Central memory CD4-positive, alpha-beta T cell (primary cell): ENCODE measurements at regions not wholly inside any gene's neighbourhood (a gene's known extent, or its start where the extent isn't known, plus 50 kb on each side); places are given as distances from the start of the nearest gene placed in this dataset.
"Not testable (repeated sequence)": the region's sequence is repeated elsewhere in the genome, so short reads cannot be mapped to it uniquely, and the experiment has no call there.

Experiments
- DNase-seq: peaks from one replicate; pipeline ENCODE4 v3.0.0; 2022

DNA sequence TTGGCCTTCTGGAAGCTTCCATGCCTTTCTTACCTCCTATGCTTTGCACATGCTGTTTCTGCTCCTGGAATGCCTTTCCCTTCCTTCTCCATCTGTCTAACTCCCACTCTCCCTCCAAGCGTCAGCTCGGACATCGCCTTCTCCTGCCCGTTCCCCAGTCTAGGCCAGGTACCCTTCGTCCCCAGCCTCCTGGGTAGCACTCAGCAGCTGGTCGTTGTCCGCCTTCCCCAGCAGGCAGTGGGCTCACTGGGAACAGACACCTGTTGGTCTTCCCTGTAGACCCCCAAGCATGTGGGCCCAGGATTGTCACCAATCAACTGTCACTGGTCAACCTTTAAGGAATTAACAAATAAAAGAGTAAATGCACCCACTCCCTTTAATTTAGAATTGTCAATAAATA, 202.2 kb downstream of the RGS3 start:
- no peak for DNase-seq

DNA sequence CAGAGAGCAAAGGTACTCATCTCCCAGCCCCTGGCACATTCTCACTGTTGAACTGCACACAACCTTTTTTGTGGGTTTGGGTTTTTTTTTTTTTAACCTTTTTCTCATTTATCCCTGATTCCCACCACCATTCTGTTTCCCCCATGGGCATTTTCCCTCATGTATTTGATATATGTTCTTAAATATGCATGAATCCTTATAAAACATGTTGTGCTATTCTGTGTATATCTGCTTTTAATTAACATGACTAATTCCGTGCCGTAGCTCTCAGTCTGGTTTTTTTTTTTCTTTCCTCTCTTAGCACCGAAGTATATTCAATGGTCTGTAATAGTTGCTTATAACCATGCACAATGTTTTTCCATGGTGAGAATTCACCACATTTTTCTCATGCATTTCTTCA, 204.5 kb downstream of the RGS3 start:
- no peak for DNase-seq

DNA sequence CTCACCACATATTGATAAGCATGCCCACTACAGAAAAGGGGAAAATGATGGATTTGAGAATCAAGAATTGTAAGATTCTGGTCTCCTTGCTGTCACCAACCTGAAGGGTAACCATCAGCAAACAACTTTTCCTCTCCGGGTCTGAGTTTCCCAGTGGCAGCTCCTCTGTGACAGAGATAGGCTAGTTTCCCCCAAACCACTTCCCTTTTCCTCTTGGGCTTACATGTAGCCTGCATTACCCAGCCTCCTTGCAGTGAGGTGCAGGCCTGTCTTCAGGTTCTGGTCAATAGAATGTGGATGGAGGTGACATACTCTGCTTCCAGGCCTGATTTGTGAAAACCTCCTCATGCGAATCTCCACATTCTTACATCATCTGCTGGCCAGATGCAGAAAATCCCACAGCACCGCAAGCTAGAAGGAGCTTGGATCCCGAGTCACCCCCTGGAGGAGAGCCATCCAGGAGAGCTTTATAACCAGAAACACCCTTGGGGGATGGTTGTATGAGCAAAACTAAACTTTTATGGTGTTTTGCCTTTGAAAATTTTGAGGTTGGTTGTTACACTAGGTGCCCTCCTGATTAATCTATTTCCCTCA, 206.1 kb downstream of the RGS3 start:
- no peak for DNase-seq

DNA sequence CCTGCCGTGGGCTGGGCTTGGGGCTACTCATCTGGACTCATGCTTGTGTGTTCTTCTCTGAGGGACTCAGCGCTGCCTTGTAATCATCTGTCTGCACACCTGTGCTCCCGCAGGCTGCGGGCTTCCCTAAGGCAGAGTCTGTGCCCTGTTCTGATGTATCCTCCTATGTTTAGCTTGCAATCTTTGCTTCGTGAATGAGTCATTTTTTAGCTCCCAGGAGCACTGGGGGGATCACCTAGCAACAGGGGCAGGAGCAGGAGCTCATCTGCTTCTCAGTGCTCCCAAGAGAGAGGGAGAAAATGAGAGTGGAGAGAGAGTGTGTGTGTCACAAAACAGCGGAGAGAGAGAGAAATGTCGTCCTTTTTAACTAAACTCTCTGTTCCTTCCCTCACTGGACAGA, 202.4 kb upstream of the ZNF618 start:
- no peak for DNase-seq

DNA sequence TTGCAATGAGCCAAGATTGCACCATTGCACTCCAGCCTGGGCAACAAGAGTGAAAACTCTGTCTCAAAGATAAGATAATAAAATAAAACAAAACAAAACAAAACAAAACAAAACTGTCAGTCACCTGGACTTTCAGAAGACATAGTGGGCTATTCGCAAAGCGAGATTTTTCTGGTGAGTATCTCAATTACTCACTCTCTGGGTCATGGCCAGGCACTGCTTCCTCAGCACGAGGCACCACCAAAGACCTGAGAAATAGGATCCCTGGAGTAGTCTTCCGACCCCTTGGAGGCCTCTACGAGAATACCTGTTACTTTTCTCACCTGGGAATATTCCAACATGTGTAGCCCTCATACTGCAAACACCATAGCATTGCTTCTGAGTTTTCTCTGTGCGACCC, 201.7 kb upstream of the ZNF618 start:
- DNase-seq: no peak

DNA sequence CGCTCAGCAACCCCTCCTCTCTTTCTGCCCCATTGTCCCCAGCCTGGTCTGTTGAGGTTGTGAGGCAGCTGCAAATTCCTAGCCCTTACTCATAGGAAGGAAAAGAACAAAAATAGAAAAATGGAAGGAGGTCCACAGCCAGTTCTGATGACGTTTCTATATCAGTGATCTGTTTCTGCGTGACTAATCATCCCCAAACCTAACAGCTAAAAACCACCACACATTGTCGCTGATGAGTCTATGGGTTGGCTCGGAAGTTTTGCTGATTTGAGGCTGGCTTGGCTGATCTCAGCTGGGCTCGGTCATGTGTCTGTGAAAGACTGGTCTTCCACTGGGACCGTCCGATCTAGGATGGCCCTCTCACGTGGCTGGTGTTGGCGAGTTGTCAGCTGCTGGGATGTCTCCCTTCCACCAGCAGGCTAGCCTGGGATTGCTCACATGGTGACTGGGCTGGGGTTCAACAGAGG, 200.6 kb upstream of the ZNF618 start:
- DNase-seq: no peak

DNA sequence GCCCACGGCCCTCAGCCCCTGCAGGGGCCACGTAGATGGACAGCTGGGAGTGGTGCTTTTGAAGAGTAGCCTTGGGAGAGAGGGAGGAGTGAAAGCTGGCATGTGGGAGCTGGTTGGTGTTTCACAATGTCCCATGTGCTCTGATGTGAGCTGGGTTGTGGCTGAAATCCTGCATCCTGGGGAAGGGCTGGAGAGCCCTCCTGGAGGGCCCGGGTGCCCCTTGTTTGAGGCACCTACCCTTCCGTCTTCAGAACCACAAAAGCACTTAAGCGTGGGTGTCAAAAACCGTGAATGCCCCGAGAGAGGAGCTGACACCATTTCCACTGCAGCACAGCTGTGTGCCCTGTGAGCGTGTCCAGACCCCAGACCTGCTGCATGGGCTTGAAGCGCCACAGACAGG, 199.1 kb upstream of the ZNF618 start:
- no peak for DNase-seq

DNA sequence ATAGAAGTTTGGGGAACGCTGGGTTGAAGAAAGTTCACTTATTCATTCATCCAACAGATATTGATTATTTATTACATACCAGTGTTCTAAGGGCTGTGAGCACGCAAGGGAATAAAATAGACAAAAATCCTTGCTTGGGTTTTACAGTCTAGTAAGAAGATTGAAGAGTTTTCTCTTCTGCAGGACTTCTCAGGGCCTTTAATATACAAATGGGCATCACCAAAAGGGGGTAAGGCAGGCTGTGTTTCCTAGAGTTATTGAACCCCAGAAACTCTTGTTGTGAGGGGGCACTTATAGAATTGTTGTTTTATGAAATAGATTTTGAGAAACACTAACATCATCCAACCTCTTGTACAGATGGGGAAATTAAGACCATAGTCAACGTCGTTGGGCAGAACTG, 198.5 kb upstream of the ZNF618 start:
- no peak for DNase-seq

DNA sequence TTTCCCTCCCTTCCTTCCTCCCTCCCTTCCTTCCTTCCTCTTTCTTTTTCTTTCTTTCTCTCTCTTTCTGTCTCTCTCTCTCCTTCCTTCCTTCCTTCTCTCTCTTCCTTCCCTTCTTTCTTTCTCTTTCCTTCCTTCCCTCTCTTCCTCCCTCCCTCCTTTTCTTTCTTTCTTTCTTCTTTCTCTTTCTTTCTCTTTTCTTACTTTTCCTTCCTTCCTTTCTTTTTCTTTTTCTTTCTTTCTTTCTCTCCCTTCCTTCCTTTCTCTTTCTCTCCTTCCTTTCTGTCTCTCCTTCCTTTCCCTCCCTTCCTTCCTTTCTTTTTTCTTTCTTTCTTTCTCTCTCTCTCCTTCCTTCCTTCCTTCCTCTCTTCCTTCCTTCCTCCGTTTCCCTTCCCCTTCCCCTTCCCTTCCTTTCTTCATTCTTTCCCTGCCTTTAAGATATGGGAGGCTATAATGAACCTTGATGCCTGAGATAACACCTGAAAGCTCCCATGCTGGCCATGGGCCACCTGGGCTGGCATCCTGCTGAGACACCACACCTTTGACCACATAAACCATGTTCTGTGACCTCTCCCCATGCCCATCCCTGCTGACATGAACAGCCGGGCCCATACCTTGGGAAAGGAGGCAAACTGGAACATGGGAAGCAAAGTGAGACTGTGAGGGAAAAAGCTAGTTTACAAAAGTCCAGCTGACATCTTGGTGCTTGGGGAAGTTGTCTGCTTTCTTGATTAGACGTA, 197.8 kb upstream of the ZNF618 start:
- DNase-seq: no peak

DNA sequence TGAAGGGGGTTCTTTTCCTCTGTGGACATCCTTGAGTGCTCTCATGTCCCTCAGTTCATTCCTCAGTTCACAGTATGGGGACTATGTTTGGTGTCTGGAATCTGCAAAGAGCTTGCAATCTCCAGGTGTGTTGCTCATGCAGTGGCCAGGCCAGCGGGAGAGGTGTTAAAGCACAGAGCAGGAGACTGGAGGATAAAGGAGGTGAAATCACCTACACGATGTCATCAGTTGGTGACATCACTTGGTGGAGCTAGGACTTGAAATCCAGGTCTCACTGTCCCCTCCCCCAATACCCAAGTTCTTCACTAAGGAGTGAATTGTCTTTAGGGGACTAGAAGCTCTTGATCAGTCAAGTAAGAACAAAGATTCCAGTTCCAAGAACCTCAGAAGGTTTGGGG, 197.3 kb upstream of the ZNF618 start:
- DNase-seq: no peak

DNA sequence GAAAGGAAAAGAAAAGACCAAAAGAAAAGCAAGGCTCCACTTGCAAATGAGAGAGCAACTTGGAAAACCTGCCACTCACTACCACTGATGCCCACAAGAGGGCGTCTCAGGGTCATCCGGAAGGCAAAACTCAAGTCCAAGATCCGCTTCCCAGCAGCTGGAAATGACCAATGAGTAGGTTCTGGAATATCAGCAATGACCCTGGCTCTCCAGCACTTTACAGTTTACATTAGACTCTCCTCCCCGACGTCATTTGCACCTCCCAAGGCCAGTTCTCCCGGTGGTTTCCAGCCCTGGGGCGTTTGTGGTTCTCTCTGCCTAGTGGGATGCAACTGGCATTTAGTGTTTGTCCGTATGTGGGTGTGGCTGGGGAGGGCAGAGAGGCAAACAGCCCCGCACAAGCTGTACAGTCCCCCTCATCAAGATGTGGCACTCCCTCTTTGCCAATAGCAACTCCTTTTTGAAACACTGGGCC, 193.8 kb upstream of the ZNF618 start:
- no peak for DNase-seq

DNA sequence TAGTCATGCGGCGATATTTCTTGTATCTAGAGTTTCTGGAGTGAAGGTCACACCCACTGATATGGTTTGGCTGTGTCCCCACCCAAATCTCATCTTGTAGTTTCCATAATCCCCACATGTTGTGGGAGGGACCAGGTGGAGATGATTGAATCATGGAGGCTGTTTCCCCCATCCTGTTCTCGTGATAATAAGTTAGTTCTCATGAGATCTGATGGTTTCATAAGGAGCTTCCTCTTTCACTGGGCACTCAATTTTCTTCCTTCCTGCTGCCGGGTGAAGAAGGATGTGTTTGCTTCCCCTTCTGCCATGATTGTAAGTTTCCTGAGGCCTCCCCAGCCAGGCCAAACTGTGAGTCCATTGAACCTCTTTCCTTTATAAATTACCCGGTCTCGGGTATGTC, 190.5 kb upstream of the ZNF618 start:
- not testable (repeated sequence) for DNase-seq

DNA sequence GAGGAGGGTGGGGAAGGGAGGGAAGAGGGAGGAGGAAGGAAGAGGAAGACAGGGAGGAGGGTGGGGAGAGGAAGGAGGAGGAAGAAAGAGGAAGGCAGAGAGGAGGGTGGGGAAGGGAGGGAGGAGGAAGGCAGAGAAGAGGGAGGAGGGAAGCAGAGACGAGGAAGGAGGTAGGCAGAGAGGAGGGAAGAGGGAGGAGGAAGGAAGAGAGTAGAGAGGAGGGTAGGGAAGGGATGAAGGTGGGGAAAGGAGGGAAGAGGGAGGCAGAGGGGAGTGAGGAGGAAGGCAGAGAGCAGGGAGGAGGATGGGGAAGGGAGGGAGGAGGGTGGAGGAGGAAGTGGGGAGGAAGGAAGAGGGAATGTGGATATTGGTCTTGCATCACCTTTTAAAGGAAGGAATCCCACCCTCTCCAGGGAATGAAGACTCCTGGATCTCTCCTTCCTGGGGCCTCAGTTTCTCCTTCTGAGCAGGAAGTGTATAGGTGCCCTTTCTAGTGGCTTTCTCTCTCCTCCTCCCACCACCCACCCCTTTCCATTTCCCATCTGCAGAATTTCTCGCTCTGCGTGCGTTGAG, 188.9 kb upstream of the ZNF618 start:
- DNase-seq: no peak

DNA sequence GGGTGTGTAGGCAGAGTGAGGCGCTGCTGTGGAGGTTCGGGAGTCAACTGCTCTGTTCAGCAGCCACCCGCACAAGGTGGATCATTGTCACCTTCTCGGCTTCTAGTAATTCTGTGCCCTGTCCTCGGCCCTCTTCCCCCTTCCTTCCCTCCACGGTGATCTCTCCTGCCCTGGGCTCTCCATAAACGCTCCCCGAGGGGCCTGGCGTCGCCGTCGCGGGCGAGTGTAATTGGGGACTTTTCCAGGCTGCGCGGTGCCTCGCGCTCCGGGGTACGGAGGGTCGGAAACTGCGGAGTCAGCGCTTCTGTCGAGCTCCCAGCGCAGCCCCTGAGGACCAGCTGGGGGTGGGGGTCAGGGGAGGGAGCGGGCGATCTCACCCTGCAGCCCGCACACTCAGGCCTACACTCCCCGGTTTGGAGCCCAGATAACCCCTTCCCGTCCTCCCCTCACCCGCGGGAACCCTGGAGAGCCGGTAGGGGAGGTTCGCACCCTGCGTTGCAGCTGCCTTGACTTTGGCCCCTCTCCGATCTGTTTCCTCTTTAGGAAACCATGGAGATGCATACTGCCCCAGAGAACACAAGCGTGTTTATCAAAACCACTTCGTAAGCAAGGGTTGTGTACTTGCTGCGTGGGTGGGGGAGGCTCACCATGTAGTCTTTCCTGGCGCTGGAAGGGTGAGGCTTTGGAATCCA, 188.3 kb upstream of the ZNF618 start:
- DNase-seq: no peak

DNA sequence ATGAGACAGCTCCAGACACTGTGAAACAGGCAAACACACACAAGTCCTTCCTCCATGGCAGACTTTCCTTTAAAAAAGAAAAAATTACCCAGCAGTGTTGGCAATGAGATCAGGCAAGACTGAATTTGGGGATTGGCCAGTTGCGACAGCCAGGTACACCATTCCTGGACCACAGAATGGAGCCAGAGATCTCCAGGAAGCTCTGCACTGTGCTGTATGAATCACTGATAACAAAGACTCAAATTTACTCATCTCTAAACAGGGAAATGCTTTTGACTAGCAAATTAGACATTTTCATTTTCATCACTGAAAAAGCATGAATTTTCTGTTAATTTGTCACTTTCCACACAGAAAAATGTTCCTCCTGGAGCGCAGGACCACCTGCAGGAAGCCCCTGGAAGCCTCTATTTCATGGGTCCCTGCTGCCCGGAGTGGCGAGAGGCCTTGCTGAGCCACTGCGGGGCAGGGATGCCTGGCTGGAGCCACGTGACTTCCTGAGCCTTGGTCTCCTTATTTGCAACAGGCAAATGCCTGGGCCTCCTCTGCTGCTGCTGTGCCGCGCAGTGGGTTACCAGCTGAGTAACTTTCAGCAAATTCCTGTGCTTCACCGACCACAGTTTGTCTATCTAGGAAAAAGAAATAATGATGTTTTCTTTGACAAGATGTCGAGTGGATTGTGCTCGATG, 185.9 kb upstream of the ZNF618 start:
- no peak for DNase-seq

DNA sequence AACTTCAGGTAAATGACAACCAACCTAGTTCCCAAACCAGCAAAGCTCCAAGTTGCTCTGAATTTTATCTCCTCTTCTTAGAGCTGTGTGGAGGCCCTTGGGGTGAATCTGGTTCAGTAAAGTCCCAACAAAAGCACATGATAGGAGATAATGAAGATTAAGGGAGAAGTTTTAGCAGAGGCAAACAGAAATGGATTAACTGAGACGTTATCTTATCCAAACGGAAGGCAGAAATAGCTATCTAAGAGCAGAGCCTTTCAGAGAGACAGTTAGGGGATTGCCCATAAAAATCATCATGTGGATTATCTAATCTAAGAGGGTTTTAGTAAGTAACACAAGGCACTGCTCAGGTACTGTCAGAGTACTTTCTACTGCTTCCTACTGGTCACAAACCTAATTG, 183.9 kb upstream of the ZNF618 start:
- DNase-seq: no peak

DNA sequence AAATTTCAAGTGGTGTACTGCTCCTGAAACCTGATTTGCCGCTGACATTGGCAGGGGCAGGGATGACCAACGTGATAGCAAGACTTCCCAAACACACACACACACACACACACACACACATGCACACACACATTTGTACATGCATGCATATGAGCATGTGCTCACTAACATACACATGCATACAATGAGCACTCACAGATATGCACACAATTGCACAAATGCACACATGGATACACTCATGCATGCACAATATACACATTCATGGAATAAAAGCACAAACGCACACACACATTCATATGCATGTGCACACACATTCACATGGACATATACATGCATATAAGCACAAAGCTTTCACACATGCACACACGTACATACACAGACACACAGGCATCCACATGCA, 181.2 kb upstream of the ZNF618 start:
- DNase-seq: no peak

DNA sequence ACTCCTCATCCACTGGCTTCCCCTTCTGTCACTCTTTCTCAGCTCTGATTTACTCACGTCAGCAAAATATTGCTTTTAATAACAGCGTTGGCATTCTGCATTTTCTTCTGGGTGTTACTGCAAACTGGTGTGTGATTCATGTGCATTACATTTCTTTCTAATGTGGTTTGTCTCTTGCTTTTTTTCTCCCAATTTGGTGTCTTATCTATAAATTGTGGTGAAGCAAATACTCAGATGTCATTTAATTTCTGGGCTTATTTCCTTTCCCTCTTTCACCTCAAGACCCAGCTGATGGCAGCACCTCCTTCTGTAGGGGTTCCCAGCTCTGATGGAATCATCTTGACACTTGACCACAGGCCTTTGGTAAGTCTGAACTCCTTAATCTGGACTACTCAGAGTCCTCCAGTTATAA, 180.7 kb upstream of the ZNF618 start:
- DNase-seq: peak; percentile 48

DNA sequence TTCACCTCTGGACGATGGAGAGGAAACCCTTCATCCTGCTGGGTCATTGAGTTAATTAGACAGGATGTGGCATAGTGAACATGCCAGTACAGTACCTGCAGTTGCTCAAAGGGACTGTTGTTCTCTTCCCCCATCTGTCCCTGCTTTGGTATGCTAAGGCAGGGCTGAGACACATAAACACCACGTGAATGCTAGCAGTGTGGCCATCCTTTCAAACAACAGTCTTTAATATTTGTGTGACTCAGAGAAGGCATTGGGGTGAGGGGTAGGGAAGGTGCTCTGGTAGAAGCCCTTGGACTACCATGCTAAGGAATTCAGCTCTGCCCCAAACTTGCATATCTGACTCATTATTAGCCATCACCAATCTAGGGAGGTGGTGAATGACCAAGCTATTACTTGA, 180.2 kb upstream of the ZNF618 start:
- peak; percentile 31 for DNase-seq

DNA sequence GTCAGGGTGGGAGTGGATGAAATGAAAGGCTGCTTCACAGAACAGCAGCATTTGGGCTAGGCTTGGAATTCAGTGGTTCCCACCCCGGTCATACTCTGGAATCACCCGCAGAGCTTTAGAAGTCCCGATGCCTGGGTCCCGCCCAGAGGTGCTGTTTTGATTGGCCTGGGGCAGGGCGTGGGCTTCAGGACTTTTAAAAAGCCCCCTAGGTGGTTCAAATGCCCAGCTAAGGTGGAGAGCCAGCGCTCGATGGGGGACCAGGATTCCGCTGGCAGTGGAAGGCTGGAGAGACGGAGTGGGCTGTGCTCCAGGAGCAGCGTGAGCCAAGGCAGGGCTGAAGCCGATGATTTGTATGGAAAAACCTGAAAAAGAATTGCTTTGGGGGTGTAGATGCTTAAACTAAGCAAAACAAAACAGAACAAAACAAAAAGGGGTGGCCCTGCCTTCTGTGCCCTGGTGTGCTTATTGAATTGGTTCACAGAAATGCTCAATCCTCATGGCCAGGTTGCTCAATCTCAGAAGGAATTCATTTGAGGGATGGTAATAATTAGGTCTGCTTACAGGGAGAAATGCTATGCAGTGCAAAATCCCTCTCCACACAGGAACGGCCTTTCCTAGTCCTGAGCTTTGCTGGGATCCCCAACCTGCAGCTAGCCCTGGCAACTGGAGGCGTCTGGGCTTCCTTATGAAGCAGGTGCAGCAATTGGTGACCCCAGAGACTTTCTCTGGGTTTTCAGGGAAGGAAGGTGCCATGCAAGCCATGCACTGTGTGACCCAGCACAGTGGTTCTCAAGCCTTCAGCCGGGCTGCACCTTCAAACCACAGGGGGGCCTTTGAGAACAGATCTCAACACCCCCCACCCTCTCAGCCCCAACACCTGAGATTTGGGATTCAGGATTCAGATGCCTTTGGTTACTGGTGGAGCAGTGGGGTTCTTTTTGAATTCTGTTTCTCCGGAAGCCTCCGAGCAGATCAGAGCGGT, 174.0 kb upstream of the ZNF618 start:
- no peak for DNase-seq

DNA sequence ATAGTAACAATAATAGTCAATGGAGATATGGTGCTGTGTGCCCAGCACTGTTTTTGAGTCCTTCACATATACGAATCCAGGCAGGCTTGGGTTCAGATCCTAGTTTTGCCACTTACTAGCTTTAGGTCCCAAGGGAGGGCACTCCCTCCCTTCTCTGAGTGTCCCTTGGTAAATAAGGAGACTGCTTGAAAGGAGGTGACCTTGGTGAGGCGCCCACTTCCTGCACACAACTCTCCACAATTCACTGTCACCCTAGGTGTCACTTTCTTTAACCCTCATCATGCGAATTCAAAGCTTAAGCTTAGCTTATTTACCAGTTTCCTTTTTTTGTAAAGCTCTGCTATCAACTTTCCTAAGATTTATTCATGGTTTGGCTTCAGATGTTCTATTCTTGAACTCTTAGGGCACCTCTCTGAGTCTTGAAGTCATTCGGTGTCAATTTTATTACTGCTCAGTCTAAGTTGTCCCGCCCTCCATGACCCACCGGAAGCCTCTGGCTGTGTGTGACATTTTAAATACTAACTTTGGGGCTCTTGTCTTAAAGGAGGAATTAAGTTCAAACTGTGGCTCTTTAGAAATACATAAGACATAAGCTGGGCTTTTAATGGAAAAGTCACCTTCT, 170.7 kb upstream of the ZNF618 start:
- DNase-seq: no peak
